ENCODE measurements at regions not wholly inside any gene's neighbourhood (a gene's known extent, or its start where the extent isn't known, plus 50 kb on each side); places are given as distances from the start of the nearest gene placed in this dataset.

DNA sequence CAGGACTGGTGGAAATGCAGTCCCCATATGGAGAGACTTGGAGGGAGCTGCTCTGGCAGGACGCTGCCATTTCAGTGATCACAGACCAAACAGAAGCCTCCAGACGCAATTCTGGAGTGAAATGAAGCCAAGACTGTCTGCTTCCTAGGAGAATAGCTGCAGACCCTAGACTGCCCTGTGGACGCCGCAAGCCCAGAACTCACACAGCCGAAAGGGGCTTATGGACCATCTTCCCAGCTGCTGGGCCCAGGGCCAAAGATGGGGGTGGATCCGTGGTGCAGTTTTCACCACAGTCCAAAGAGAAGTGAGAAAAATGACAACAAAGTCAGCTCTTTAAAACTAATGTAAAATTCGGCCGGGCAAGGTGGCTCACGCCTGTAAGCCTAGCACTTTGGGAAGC is 165.7 kb downstream of the CBLN1 start:
- H3K9me3 ChIP-seq = no peaks in the 10 kb centered on the region
- no peak for ATAC-seq
- intact Hi-C loops (cut with DNase I) = no loop called here

DNA sequence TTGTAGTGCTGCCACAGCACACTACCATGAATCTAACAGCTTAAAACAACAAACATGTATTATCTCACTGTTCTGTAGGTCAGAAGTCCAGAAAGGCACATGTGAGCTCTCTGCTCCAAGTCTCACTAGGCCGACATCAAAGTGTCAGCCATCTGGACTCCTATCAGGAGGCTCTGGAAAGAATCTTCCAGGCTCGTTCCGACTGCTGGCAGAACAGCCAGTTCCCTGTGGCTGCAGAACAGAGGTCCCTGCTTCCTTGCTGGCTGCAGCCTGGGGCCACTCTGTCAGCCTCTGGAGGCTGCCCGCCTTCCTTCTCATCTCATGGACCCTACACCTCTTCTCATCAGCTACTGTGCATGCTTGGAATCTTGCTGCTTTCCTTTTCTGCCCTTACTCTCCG is 168.9 kb downstream of the CBLN1 start:
- H3K4me3 ChIP-seq = no peak overlapping the region
- TF ChIP-seq, protein P1, sequence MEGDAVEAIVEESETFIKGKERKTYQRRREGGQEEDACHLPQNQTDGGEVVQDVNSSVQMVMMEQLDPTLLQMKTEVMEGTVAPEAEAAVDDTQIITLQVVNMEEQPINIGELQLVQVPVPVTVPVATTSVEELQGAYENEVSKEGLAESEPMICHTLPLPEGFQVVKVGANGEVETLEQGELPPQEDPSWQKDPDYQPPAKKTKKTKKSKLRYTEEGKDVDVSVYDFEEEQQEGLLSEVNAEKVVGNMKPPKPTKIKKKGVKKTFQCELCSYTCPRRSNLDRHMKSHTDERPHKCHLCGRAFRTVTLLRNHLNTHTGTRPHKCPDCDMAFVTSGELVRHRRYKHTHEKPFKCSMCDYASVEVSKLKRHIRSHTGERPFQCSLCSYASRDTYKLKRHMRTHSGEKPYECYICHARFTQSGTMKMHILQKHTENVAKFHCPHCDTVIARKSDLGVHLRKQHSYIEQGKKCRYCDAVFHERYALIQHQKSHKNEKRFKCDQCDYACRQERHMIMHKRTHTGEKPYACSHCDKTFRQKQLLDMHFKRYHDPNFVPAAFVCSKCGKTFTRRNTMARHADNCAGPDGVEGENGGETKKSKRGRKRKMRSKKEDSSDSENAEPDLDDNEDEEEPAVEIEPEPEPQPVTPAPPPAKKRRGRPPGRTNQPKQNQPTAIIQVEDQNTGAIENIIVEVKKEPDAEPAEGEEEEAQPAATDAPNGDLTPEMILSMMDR (IDR thresholded peaks at IDR 0.05) = no peak
- no peaks in the 10 kb centered on the region for H3K27me3 ChIP-seq
- H3K36me3 ChIP-seq = no peaks in the 10 kb centered on the region
- no peak overlapping the region for H3K27ac ChIP-seq
- H3K9me3 ChIP-seq = no peaks in the 10 kb centered on the region
- intact Hi-C loops (cut with DNase I) = no loop called here
- H3K4me1 ChIP-seq = no peaks in the 10 kb centered on the region
- DNase-seq = no peak
- ATAC-seq = no peak

More for the DNA sequence above, 165.7 kb downstream of the CBLN1 start:
- H3K36me3 ChIP-seq = no peaks in the 10 kb centered on the region
- H3K4me1 ChIP-seq = no peaks in the 10 kb centered on the region
- no peak for DNase-seq
- H3K27ac ChIP-seq = no peak overlapping the region
- H3K27me3 ChIP-seq = no peaks in the 10 kb centered on the region
- TF ChIP-seq, protein P1 (IDR thresholded peaks at IDR 0.05) = no peak
- no peak overlapping the region for H3K4me3 ChIP-seq

DNA sequence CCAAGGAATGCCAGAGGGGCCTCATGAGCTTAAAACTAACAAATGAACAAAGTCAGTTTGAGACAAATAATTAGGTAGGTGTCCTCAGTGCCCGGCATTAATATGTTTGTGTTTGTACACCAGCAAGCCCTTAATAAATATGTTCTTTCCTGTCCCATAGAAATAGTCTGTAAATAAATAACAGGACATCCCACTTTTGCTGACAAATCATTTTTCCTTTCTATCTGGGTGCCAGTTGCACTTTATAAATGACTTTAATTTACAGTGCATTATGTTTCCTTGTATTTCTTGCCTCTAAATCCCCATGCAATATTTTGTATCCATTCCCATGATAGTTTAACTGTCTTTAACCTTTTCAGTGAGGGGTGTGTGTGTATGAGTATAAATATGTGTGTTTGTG is 170.3 kb downstream of the CBLN1 start:
- intact Hi-C loops (cut with DNase I) = no loop called here
- DNase-seq = no peak
- no peak for ATAC-seq

DNA sequence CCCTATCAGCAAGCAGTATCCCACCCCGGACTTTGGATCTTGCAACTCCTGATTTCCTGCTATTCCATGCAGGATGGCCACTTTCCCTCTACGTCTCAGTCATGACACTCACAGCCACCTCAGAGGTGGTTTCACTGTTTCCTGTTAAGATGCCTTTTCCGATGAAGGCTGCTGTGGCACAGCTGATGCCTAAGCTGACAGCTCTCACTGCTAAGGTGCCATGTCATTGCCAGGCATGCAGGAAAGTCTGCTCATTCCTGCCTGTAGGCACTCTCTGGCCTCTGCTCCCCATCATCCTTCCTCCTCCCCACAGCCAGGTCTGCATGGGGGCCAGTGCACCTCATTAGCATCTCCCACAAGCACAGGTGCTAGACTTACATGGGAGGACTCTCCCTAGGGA is 173.0 kb downstream of the CBLN1 start:
- H3K4me1 ChIP-seq = no peaks in the 10 kb centered on the region
- ATAC-seq (no peak), DNase-seq (no peak)
- H3K27me3 ChIP-seq = no peaks in the 10 kb centered on the region
- TF ChIP-seq, protein P1 (IDR thresholded peaks at IDR 0.05) = no peak
- H3K36me3 ChIP-seq = no peaks in the 10 kb centered on the region
- intact Hi-C loops (cut with DNase I) = no loop called here
- no peak overlapping the region for H3K27ac ChIP-seq
- no peak overlapping the region for H3K4me3 ChIP-seq
- no peaks in the 10 kb centered on the region for H3K9me3 ChIP-seq

More for the DNA sequence above, 170.3 kb downstream of the CBLN1 start:
- Histone ChIP-seq H3K4me1 (no peaks in the 10 kb centered on the region), H3K27ac (no peak overlapping the region), H3K4me3 (no peak overlapping the region), H3K9me3 (no peaks in the 10 kb centered on the region), H3K27me3 (no peaks in the 10 kb centered on the region), H3K36me3 (no peaks in the 10 kb centered on the region)
- TF ChIP-seq, protein P1 (IDR thresholded peaks at IDR 0.05) = no peak

DNA sequence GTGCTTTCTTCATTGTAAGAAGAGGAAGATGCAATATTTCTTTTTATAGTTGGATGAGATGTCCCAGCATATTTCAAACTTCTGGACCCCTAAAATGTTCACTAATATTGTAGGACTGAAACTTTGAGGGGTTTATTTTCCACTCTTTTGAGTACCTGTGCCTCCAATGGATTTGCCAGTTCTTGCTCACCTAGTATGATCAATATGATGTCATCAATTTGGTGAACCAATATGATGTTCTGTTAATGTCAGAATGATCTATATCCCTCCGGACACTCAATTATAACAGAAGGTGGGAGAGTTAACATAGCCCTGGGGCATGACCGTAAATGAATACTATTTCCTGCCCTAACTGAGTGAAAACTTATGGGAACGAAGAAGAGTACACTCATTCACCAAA is 178.3 kb downstream of the CBLN1 start:
- H3K4me1 ChIP-seq = no peaks in the 10 kb centered on the region
- H3K27me3 ChIP-seq = no peaks in the 10 kb centered on the region
- no peak overlapping the region for H3K27ac ChIP-seq
- DNase-seq = no peak
- H3K36me3 ChIP-seq = no peaks in the 10 kb centered on the region
- H3K4me3 ChIP-seq = no peak overlapping the region
- intact Hi-C loops (cut with DNase I) = no loop called here
- no peak for ATAC-seq
- TF ChIP-seq, protein P1 (IDR thresholded peaks at IDR 0.05) = no peak
- H3K9me3 ChIP-seq = no peaks in the 10 kb centered on the region

DNA sequence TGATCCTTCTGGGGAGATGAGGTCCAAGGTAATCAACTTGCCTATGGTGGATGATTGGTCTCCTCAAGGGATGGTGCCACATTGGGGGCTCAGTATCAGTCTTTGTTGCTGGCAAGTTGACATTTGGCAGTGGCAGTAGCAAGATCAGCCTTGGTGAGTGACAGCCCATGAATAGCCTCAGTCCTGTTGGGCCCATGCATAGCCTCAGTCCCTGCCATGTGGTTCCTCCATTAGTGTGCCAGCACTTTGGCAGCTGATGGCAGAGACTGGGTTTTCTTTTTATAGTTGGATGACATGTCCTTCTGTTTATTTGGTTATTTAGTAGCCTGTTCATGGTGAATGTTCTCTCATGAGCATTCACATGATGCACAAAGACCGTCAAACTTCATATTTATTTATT is 179.6 kb downstream of the CBLN1 start:
- intact Hi-C loops (cut with DNase I) = no loop called here
- DNase-seq (no peak), ATAC-seq (no peak)

More for the DNA sequence above, 179.6 kb downstream of the CBLN1 start:
- no peak overlapping the region for H3K27ac ChIP-seq
- H3K4me3 ChIP-seq = no peak overlapping the region
- H3K4me1 ChIP-seq = no peaks in the 10 kb centered on the region
- no peaks in the 10 kb centered on the region for H3K36me3 ChIP-seq
- TF ChIP-seq, protein P1 (IDR thresholded peaks at IDR 0.05) = no peak
- H3K27me3 ChIP-seq = no peaks in the 10 kb centered on the region
- H3K9me3 ChIP-seq = no peaks in the 10 kb centered on the region

Data from upper lobe of right lung (tissue), 1 donor.